ENCODE measurements at regions not wholly inside any gene's neighbourhood (a gene's known extent, or its start where the extent isn't known, plus 50 kb on each side); places are given as distances from the start of the nearest gene placed in this dataset.

DNA sequence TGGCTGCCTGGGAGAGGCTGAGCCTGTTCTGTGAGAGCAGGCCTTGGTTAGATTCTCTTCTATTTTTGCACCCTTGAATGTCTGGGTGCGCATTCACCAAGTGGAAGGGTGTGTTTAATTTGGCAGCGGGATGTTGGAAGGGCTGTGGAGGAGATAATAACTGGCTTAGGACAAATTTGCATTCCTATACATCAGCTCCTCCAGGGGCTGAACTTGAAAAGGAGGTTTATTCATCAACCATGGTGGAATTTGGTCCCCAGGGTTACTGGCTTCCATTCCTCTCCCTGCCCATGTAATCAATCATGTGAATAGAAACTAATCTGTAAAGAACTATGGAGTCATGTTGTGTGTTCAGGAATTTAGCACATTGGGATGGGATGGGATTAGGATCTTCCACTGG, 100.2 kb upstream of the FOXF1 start:
- DNase-seq (ENCODE audit: low read depth), result no peak

DNA sequence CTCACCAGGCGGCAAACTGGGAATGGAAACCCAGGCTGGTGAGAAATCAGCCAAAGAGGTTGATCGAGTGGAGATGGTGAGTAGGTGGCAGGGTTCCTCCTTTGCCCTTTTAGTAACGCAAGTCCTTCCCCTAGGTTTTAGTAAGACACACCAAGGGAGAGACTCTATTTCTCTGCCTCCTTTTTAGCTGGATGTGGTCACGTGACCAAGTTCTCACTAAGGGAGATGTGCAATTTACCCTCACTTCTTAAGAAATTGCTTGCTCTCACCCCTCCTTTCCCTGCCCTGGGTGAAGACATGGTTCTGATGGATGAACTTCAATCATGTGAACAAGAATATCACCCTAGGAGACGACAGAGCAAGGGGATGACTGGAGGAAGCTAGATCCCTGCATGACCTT, 99.8 kb upstream of the FOXF1 start:
- DNase-seq (ENCODE audit: low read depth), result no peak

DNA sequence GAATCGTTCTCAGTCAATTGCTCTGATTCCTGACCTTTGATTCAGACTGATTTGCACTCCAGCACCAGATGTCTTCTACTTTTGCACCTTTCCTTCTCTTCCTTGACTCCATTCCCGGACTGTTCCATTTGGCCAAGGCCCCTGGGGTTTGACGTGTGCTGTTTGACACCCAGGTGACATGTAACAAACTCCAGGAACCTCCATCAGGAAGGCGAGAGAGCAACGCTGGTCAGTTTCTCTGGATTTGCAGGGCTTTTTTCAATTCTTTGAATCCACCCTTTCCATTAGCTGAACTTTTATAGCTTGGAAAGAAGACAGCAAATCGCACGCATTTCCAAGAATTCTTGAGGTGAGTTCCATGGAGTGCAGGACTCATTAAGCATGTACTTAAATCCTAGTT, 98.4 kb upstream of the FOXF1 start:
- no peak for DNase-seq (ENCODE audit: low read depth)

GRCh38 chr16:86414991-86415740, 95.2 kb upstream of the FOXF1 start:
- DNase-seq (ENCODE audit: low read depth), result no peak

DNA sequence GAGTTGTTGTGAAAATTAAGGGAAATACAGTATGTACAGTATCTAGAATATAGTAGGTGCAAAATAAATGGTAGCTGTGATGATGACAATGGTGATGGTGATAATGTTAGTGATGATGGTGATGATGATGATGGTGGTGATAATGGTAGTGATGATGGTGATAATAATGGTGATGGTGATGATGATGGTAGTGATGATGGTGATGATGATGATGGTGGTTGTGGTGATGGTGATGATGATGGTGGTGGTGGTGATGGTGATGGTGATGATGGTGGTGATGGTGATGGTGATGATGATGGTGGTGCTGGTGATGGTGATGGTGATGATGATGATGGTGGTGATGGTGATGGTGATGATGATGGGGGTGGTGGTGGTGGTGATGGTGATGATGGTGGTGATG, 91.3 kb upstream of the FOXF1 start:
- DNase-seq (ENCODE audit: low read depth), result no peak

- DNase-seq (ENCODE audit: low read depth), result no peak
Measured at GRCh38 chr16:86419518-86419917, 90.8 kb upstream of the FOXF1 start.

DNA sequence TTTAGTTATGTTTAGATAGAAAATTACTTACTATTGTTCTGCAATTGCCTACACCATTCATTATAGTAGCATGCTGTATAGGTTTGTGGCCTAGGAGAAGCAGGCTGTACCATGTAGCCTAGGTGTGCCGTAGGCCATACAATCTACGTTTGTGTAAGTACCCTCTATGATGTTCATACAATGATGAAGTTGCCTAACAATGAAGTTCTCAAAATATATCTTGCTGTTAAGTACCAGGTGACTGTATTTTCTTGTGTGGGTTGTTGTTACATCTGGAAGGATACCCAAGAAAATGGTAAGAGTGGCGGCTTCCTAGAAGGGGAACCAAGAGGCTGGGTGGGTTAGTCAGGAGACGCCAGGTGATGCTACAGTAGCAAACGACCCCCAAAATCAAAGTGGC, 88.3 kb upstream of the FOXF1 start:
- no peak for DNase-seq (ENCODE audit: low read depth)

DNA sequence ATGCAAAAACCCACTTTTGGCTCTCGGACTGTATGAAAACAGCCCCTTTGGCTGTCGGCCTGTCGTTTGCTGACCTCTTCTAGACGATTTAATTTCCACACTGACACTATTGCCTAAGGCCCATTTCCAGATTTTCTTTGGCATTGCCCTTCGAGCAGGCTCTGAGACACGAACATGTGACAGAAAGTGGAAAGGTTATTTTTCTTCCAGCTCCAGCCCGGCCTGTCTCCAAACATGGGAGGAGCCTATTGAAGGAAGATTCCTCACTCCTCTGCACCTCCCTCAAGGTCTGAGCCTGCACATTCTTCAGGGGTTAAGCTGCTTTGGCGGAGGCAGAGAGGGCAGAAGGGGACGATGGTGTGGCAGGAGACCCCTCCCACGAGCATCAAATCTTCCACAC, 85.9 kb upstream of the FOXF1 start:
- no peak for DNase-seq (ENCODE audit: low read depth)

DNA sequence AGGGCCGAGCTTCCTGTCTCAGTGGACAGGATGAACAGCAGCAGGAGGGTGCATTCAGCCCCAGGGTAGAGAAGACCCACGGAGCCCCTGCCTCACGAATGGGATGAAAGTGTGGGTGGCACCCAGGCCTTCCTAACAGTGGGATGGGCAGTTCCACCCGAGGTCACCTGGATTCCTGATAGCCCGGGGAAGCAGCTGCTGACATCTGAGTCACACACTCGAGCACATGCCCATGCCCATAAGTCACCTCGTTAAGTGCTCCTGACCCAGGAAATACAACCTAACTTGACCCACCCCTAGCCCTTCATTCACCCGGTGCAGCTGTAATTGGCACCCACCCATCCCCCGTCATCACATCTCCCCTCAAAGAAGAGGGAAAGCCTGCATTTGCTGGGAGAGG, 85.3 kb upstream of the FOXF1 start:
- DNase-seq (ENCODE audit: low read depth), result no peak

DNA sequence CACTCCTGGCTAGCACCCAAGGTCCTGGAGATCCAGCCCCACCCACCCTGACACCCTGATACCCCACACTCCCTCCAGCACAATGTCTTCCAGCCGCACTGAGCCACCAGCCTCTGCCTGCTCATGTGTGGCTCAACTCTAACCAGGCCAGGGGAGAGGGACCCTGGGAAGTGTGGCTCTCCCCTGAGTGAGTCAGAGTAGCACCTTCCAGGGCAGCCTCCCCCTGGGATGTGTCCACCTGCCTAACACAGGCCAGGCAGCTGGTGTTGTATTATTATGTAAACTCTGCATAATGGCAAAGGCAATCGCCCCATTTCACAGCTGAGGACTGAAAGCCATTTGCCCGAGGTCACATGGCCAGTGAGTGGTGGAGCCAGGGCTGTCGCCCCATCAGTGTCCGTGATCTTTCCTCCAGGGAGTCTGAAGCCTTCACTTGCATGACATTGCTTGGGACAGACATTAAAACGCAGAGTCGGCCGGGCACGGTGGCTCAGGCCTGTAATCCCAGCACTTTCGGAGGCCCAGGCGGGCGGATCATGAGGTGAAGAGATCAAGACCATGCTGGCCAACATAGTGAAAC, 84.2 kb upstream of the FOXF1 start:
- no peak for DNase-seq (ENCODE audit: low read depth)

DNA sequence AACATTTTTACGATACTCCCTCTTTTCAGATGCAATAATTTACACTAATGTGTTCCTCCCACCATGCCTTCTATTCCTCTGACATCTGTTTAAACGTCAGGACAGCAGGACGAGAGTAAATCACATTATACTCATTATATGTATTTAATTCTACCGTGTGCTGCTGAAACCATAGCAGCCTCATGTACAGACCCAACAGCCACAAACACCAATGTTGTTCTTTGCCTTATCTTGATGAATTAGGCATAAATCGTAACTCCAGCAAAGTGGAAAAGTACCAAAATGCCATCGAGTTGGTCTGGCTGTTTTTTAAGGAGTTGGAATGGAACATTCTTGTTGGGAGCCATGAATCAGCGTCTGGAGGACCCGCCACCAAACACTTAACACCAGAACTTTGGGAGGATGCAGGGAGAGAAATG, 82.9 kb upstream of the FOXF1 start:
- DNase-seq (ENCODE audit: low read depth), result no peak

DNA sequence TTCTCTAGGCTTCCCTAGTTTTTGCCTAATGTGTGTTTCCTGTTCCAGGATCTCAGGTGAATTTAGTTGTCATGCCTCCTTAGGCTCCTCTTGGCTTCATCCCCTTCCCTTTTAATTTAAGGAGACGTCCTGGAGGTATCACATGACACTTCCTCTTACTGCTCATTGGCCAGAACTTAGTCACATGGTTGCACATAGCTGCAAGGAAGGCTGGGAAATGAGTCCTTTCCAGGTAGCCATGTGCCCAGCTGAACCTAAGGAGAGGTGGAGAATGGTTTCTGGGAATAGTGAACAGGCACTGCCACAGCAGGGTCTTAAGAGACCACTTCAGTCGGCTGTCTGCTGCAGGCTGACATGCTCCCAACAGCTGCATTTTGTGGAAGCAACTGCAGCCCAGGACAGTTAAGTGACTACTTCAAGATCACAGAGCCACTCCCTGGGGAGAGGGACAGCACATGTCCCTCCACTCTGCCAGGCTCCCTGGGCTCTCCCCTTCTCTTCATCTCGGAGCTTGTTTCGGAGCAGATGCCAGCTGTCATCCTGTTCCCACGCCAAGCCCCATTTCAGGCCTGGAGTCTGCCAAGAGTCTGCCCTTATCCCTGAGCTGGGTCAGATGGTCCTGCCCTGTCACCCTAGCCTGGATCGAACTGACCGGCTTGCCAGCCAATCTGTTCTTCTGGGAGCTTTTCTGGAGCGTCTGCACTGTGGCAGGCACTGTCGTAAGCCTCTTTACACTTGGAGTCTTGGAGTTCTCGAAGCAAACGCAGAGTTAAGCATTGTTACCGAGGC, 81.4 kb upstream of the FOXF1 start:
- DNase-seq (ENCODE audit: low read depth), result peak; percentile 2

- DNase-seq (ENCODE audit: low read depth), result no peak
Measured at GRCh38 chr16:86429663-86430062, 80.7 kb upstream of the FOXF1 start.

GRCh38 chr16:86430814-86431213, 79.5 kb upstream of the FOXF1 start:
- no peak for DNase-seq (ENCODE audit: low read depth)

GRCh38 chr16:86431540-86431939, 78.8 kb upstream of the FOXF1 start:
- DNase-seq (ENCODE audit: low read depth), result no peak

GRCh38 chr16:86432048-86432447, 78.3 kb upstream of the FOXF1 start:
- no peak for DNase-seq (ENCODE audit: low read depth)

DNA sequence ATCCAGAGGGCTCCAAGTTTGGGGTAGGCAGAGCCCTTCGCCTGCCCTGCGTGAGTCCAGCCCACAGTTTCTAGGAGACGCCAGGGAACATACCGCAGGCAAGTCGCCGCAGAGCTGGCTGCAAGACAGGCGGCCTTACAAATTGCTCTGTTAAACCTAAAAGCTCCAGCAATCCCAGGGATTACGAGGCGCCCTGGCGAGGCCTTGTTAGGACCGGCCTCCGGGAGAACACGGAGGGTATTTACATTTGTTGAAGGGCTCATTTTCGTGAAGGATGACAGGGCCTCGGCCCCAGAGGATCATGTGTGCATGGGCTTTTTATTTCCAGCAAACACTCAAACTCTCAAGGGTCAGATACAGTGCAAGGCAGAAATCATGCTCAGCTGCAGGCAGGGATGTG, 77.6 kb upstream of the FOXF1 start:
- no peak for DNase-seq (ENCODE audit: low read depth)

DNA sequence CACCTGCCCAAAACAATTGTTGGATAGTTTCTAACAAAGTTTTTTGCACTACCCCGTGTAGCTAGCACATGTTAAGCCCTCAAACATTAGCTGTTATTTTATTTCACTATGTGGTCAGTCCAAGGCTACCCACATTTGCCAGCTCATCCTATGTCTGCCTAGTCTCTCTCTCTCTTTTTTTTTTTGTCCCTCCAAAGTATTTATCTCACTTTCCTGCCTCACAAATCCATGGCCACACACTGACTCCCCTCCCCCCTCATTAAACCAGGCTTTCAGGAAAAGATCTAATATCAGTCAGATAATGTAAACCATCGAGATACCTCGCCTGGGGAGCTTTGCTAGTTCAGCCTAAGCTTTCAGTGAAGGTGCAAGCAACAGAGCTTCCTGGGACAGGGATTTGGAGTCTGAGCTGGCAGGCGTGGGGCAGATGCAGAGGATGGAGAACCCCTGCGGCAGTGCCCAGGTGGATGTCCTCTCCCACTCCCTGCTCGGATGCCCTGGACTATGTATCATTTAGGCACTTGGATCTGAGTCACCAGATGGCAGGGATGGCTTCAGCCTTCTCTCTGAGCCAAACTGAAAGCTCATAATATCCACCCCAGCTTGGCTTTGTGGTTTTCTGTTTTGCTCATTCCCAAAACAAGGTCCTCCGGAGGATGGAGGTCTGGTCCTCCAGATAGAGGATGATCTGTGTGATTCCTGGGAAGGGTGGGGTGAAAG, 73.7 kb upstream of the FOXF1 start:
- DNase-seq (ENCODE audit: low read depth), result no peak

DNA sequence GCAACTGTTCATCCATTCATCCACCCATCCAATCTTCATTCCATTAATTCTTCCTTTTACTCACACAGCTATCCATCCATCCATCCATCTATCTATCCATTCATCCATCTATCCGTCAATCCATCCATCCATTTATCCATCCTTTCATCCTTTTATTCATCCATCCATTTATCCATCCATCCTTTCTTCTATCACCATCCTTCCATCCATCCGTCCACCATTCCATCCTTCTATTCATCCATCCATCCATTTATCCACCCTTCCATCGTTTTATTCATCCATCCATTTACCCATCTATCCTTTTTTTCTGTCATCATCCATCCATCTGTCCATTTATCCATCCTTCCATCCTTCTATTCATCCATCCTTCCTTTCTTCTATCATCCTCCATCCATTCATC, 73.0 kb upstream of the FOXF1 start:
- no peak for DNase-seq (ENCODE audit: low read depth)

DNA sequence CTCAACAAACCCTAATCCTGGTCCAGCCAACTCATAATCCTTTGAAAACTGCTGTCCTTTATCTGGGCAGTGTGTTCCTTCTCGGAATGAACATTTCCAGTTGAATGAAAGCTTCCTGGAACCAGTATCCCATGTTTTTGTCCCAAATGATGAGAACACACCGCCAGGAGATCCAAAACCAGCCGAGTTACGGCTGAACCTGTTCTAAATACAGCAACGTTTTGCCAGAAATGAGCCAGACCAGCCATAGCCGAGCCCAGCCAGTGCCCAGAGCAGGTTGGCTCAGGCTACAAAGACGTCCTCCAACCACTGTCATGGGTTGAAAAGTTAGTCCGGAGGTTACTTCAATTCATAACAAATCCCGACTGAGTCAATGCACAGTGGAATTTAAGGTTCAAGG, 67.6 kb upstream of the FOXF1 start:
- no peak for DNase-seq (ENCODE audit: low read depth)

DNA sequence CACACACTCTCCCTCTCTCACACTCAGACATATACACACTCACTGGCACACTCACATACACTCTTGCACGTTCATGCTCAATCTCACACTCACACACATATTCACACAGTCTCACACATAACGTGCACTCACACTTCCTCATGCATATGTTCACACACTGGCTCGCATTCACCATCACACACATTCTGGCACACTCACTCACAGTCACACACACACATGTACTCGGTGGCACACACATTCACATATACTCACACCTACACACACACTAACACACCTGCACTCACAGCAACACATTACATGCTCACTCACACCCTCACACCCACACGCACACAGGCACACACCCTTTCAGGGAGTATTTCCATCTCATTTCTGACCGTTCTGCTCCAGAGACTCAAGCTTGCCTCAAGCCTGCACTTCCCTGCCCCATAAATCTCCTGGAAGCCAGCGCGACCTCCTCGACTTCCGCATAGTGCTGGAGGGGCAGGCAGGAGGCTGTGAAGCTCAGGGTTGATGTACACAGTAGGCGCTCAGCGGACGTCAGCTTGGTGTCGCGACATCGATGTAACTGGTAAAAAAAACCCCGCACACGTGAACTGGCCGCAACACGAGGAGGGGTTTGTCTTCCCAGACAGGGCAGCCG, 66.7 kb upstream of the FOXF1 start:
- no peak for DNase-seq (ENCODE audit: low read depth)

DNA sequence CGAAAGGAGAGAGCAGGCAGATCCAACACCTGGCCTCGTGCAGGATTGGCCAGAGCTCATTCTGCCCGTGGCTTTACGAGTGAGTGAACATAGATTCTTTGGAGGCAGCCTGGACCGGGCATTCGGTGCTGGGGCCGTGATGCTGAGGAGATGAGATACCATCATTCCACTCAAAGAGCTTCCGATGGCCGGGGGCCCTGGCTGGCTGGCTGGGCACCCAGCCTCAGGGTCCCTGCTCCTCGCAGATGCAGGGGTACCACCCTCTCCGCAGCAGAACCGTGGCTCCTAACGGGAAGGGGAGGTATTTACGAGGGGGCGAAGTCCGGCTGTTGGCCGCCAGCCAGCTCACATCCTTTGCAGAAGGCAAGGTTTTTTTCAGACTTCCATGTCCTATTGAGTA, 66.1 kb upstream of the FOXF1 start:
- DNase-seq (ENCODE audit: low read depth), result no peak
